ENCODE measurements at regions not wholly inside any gene's neighbourhood (a gene's known extent, or its start where the extent isn't known, plus 50 kb on each side); places are given as distances from the start of the nearest gene placed in this dataset.
"Not testable (repeated sequence)": the region's sequence is repeated elsewhere in the genome, so short reads cannot be mapped to it uniquely, and the experiment has no call there.

DNA sequence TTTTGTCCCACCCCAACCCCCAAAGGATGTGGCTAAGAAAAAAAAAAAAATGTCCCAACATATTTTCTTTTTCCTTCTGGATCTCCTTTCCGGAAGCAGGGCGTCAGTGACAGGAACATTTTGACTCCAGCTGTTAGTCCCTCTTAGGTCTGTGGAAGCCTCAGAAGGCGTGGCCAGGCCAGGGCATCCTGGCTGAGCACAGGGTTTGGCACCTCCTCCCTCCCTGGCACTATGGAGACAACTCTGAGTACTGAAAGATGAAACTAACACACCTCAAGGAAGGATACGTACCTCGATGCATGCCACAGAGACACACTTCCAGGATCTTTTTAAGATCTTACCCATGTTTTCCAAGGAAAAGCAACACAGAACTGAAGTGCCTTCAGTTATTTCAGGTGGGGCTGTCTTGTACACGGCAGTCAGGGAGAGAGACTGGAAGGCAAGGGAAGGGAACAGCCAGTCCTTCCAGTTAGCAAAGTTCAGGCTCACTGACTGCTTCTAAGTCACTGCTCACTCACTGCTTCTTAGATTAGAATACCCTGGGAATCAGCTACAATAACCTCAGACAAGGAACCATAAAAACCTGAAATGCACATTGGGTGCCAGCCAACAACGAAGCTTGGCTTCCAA lies 406.9 kb upstream of the NPAP1 start:
- TF ChIP-seq, protein P1, sequence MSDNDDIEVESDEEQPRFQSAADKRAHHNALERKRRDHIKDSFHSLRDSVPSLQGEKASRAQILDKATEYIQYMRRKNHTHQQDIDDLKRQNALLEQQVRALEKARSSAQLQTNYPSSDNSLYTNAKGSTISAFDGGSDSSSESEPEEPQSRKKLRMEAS (IDR thresholded peaks at IDR 0.05), result not testable (repeated sequence)
- TF ChIP-seq EP300 (IDR thresholded peaks at IDR 0.05); MAFK (IDR thresholded peaks at IDR 0.05; ENCODE audit: partially characterized antibody); FOSL2 (IDR thresholded peaks at IDR 0.05); FOSL2 (CRISPR knock-in tag; IDR thresholded peaks at IDR 0.05); NR3C1 (IDR thresholded peaks at IDR 0.05); POLR2A (IDR thresholded peaks at IDR 0.05; ENCODE audit: low read length); RNF2 (IDR thresholded peaks at IDR 0.05; ENCODE audit: borderline replicate concordance, low read depth); CEBPB (IDR thresholded peaks at IDR 0.05); HDAC2 (IDR thresholded peaks at IDR 0.05); RAD21 (conservative IDR thresholded peaks at IDR 0.05 in 1 of 2, IDR thresholded peaks at IDR 0.05 in 1 of 2); SMC3 (IDR thresholded peaks at IDR 0.05): not testable (repeated sequence)
- TF ChIP-seq, protein P2, sequence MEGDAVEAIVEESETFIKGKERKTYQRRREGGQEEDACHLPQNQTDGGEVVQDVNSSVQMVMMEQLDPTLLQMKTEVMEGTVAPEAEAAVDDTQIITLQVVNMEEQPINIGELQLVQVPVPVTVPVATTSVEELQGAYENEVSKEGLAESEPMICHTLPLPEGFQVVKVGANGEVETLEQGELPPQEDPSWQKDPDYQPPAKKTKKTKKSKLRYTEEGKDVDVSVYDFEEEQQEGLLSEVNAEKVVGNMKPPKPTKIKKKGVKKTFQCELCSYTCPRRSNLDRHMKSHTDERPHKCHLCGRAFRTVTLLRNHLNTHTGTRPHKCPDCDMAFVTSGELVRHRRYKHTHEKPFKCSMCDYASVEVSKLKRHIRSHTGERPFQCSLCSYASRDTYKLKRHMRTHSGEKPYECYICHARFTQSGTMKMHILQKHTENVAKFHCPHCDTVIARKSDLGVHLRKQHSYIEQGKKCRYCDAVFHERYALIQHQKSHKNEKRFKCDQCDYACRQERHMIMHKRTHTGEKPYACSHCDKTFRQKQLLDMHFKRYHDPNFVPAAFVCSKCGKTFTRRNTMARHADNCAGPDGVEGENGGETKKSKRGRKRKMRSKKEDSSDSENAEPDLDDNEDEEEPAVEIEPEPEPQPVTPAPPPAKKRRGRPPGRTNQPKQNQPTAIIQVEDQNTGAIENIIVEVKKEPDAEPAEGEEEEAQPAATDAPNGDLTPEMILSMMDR (IDR thresholded peaks at IDR 0.05), result not testable (repeated sequence)
- TF ChIP-seq, protein P3, sequence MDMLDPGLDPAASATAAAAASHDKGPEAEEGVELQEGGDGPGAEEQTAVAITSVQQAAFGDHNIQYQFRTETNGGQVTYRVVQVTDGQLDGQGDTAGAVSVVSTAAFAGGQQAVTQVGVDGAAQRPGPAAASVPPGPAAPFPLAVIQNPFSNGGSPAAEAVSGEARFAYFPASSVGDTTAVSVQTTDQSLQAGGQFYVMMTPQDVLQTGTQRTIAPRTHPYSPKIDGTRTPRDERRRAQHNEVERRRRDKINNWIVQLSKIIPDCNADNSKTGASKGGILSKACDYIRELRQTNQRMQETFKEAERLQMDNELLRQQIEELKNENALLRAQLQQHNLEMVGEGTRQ (IDR thresholded peaks at IDR 0.05), result not testable (repeated sequence)
- TF ChIP-seq, protein P4, sequence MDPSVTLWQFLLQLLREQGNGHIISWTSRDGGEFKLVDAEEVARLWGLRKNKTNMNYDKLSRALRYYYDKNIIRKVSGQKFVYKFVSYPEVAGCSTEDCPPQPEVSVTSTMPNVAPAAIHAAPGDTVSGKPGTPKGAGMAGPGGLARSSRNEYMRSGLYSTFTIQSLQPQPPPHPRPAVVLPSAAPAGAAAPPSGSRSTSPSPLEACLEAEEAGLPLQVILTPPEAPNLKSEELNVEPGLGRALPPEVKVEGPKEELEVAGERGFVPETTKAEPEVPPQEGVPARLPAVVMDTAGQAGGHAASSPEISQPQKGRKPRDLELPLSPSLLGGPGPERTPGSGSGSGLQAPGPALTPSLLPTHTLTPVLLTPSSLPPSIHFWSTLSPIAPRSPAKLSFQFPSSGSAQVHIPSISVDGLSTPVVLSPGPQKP (IDR thresholded peaks at IDR 0.05; ENCODE audit: low read depth, low read length), result not testable (repeated sequence)
